Stimulated activated effector memory CD8-positive, alpha-beta T cell treated with anti-CD3 and anti-CD28 coated beads, Interleukin-12 subunit alpha, Interleukin-12 subunit beta, amount 100 ng/mL, for 72 hours (primary cell): ENCODE measurements at regions not wholly inside any gene's neighbourhood (a gene's known extent, or its start where the extent isn't known, plus 50 kb on each side); places are given as distances from the start of the nearest gene placed in this dataset.

Experiments
- ATAC-seq: fragments of 150-1000 bp; cut with Tn5 transposase; 2 replicates; pipeline ENCODE4 v1.10.0; 2021
- DNase-seq, 2 donors: peaks; one replicate each; pipeline ENCODE4 v3.0.0; 2021 to 2022; ENCODE audit warnings: low spot score in 2 of 2
- H3K27ac Mint-ChIP-seq: one replicate; pipeline ENCODE4 v1.8.0; 2022; ENCODE audit warnings: mild to moderate bottlenecking, mixed read lengths
- H3K36me3 Mint-ChIP-seq: one replicate; pipeline ENCODE4 v1.8.0; 2022; ENCODE audit warnings: mild to moderate bottlenecking, mixed read lengths
- H3K4me1 Mint-ChIP-seq: one replicate; pipeline ENCODE4 v1.8.0; 2022; ENCODE audit warnings: mixed read lengths
- H3K4me3 Mint-ChIP-seq: one replicate; pipeline ENCODE4 v1.8.0; 2022; ENCODE audit warnings: mild to moderate bottlenecking, mixed read lengths
- H3K9me3 Mint-ChIP-seq: one replicate; pipeline ENCODE4 v1.8.0; 2022; ENCODE audit warnings: mixed read lengths

DNA sequence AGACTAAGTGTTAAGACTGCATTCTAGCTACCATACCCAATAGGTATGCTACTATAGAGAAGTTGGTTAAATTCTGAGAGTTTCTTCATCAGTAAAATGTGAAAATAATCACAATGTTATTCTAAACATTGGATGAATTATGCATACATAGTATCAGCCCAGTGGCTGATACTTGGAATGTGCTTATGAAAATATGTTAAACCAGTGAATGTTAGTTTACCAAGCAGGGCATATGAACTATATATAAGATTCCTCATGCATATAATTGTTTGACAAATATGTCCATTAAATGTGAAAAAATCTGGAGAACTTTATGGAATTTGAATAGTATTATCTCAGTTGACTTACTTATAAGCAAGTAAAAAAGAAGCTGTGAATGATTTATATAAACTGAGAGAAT, 296.1 kb downstream of the IL15 start:
- DNase-seq (no peak), ATAC-seq (no peak)
- Mint-ChIP-seq H3K9me3 (peaks cover 2% of the 10 kb centered on the region), H3K36me3 (no peaks in the 10 kb centered on the region), H3K4me1 (no peaks in the 10 kb centered on the region), H3K27ac (no peak overlapping the region), H3K4me3 (no peak overlapping the region)

DNA sequence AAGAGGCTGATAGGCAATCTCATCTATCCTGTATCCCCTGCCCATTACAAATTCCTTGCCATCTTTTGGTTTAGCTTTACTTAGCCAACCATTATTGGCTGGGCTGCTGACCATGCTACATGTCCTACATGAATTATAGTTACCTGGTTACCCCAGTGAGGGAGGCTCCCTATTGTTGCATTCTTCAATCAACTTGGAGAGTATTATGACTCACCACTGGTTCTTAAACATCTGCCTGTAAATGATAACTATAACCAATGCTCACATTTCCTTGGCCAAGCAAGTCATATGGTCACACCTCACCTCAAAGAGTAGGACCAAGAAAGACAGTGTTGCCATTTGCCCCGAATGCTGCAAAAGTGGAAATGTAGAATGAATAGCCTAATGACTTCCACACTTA, 297.6 kb downstream of the IL15 start:
- Mint-ChIP-seq H3K27ac (no peak overlapping the region), H3K4me3 (no peak overlapping the region), H3K36me3 (no peaks in the 10 kb centered on the region), H3K4me1 (no peaks in the 10 kb centered on the region), H3K9me3 (peaks cover 9% of the 10 kb centered on the region)
- ATAC-seq: no peak
- DNase-seq: no peak

GRCh38 chr4:141955696-141956095, 319.3 kb downstream of the IL15 start:
- no peak overlapping the region for H3K4me3 Mint-ChIP-seq
- H3K27ac Mint-ChIP-seq: no peak overlapping the region
- DNase-seq (no peak), ATAC-seq (no peak)
- no peaks in the 10 kb centered on the region for H3K4me1 Mint-ChIP-seq
- no peaks in the 10 kb centered on the region for H3K36me3 Mint-ChIP-seq
- no peaks in the 10 kb centered on the region for H3K9me3 Mint-ChIP-seq

GRCh38 chr4:141957416-141957815, 321.0 kb downstream of the IL15 start:
- H3K27ac Mint-ChIP-seq: no peak overlapping the region
- no peak overlapping the region for H3K4me3 Mint-ChIP-seq
- no peak for DNase-seq
- no peaks in the 10 kb centered on the region for H3K9me3 Mint-ChIP-seq
- H3K36me3 Mint-ChIP-seq: no peaks in the 10 kb centered on the region
- H3K4me1 Mint-ChIP-seq: no peaks in the 10 kb centered on the region
- no peak for ATAC-seq

DNA sequence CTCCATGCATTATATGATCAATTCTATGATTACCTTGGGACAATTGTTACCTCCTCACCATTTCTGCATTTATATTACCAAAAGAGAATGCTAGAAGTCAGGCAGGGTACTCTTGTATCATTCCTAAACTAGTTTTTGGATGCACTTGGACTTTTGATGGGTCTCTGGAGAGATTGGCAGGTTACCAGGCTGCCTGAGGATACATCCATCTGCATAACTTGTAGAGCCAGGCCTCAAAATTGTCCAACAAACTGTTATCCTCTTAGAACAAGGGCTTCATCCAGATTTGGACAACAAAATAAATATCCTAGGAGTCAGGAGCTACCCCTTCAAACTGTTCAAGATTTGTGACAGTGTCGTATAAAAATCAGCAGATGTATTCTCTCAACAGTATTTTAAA, 326.1 kb downstream of the IL15 start:
- ATAC-seq (no peak), DNase-seq (no peak)
- Mint-ChIP-seq H3K9me3 (peaks cover 9% of the 10 kb centered on the region), H3K4me3 (no peak overlapping the region), H3K36me3 (no peaks in the 10 kb centered on the region), H3K4me1 (no peaks in the 10 kb centered on the region), H3K27ac (no peak overlapping the region)

GRCh38 chr4:141971869-141972268, 335.5 kb downstream of the IL15 start:
- DNase-seq (no peak), ATAC-seq (no peak)
- Mint-ChIP-seq H3K4me3 (no peak overlapping the region), H3K9me3 (peaks cover 6% of the 10 kb centered on the region), H3K4me1 (no peaks in the 10 kb centered on the region), H3K27ac (no peak overlapping the region), H3K36me3 (no peaks in the 10 kb centered on the region)

- no peaks in the 10 kb centered on the region for H3K36me3 Mint-ChIP-seq
- no peak for DNase-seq
- peaks cover 2% of the 10 kb centered on the region for H3K9me3 Mint-ChIP-seq
- no peak overlapping the region for H3K27ac Mint-ChIP-seq
- H3K4me3 Mint-ChIP-seq: no peak overlapping the region
- ATAC-seq: no peak
- no peaks in the 10 kb centered on the region for H3K4me1 Mint-ChIP-seq
Observed at GRCh38 chr4:141972950-141973349, 336.6 kb downstream of the IL15 start.
